Right hindlimb (tissue), 1 donor: ENCODE measurements at regions not wholly inside any gene's neighbourhood (a gene's known extent, or its start where the extent isn't known, plus 50 kb on each side); places are given as distances from the start of the nearest gene placed in this dataset.

ENCODE experiments used
- DNase-seq: peaks from one replicate; pipeline ENCODE4 v3.0.0-alpha.2; 2018

GRCh38 chr18:24530630-24531111, 70.2 kb downstream of the HRH4 start:
- DNase-seq, result no peak

- no peak for DNase-seq
These were observed 73.8 kb downstream of the HRH4 start for GRCh38 chr18:24534271-24534670.

GRCh38 chr18:24534737-24535136, 74.3 kb downstream of the HRH4 start:
- DNase-seq, result no peak

- DNase-seq, result no peak
These were observed 75.3 kb downstream of the HRH4 start for GRCh38 chr18:24535527-24536295.

GRCh38 chr18:24536326-24536725, 75.9 kb downstream of the HRH4 start:
- no peak for DNase-seq

- no peak for DNase-seq
These were observed 76.4 kb downstream of the HRH4 start for GRCh38 chr18:24536834-24537233.

GRCh38 chr18:24538414-24539264, 78.2 kb downstream of the HRH4 start:
- no peak for DNase-seq

- DNase-seq, result no peak
These were observed 79.6 kb downstream of the HRH4 start for GRCh38 chr18:24539866-24540617.

- no peak for DNase-seq
These were observed 80.5 kb downstream of the HRH4 start for GRCh38 chr18:24540896-24541295.

- DNase-seq, result no peak
These were observed 82.8 kb downstream of the HRH4 start for GRCh38 chr18:24543086-24543794.

- no peak for DNase-seq
These were observed 83.5 kb downstream of the HRH4 start for GRCh38 chr18:24543795-24544498.

GRCh38 chr18:24544949-24545348, 84.5 kb downstream of the HRH4 start:
- no peak for DNase-seq

GRCh38 chr18:24545651-24546050, 85.2 kb downstream of the HRH4 start:
- no peak for DNase-seq

- no peak for DNase-seq
These were observed 85.9 kb downstream of the HRH4 start for GRCh38 chr18:24546307-24546706.

- DNase-seq, result no peak
These were observed 88.1 kb downstream of the HRH4 start for GRCh38 chr18:24548583-24548982.

GRCh38 chr18:24552218-24552617, 91.8 kb downstream of the HRH4 start:
- no peak for DNase-seq

- DNase-seq, result no peak
These were observed 93.3 kb downstream of the HRH4 start for GRCh38 chr18:24553571-24554285.

- no peak for DNase-seq
These were observed 98.0 kb downstream of the HRH4 start for GRCh38 chr18:24558403-24558802.

GRCh38 chr18:24559526-24559925, 99.1 kb downstream of the HRH4 start:
- no peak for DNase-seq

- no peak for DNase-seq
These were observed 100.1 kb downstream of the HRH4 start for GRCh38 chr18:24560511-24560981.

GRCh38 chr18:24561369-24561965, 101.0 kb downstream of the HRH4 start:
- DNase-seq, result no peak
